GM21528 (cell line): ENCODE measurements at regions not wholly inside any gene's neighbourhood (a gene's known extent, or its start where the extent isn't known, plus 50 kb on each side); places are given as distances from the start of the nearest gene placed in this dataset.

Experiments
- ATAC-seq: cut with Tn5 transposase; IDR thresholded peaks from one replicate; pipeline ENCODE4 v1.9.1; 2021; ENCODE audit warnings: mild to moderate bottlenecking, moderate library complexity; ENCODE audit not compliant: unreplicated experiment, low FRiP score

GRCh38 chr21:27122686-27123085 lies 155.8 kb upstream of the ADAMTS5 start:
- no peak for ATAC-seq

GRCh38 chr21:27114111-27114510 lies 147.2 kb upstream of the ADAMTS5 start:
- ATAC-seq: no peak

- no peak for ATAC-seq
These were observed 145.3 kb upstream of the ADAMTS5 start for GRCh38 chr21:27112186-27112585.

- no peak for ATAC-seq
These were observed 144.1 kb upstream of the ADAMTS5 start for GRCh38 chr21:27110956-27111355.

GRCh38 chr21:27108701-27109100 lies 141.8 kb upstream of the ADAMTS5 start:
- ATAC-seq: no peak

- ATAC-seq: no peak
These were observed 141.3 kb upstream of the ADAMTS5 start for GRCh38 chr21:27108228-27108627.

GRCh38 chr21:27104846-27105431 lies 138.1 kb upstream of the ADAMTS5 start:
- no peak for ATAC-seq

GRCh38 chr21:27103768-27104167 lies 136.9 kb upstream of the ADAMTS5 start:
- no peak for ATAC-seq

GRCh38 chr21:27101523-27101922 lies 134.6 kb upstream of the ADAMTS5 start:
- ATAC-seq: no peak

- ATAC-seq: no peak
These were observed 127.5 kb upstream of the ADAMTS5 start for GRCh38 chr21:27094184-27094948.

- ATAC-seq: no peak
These were observed 119.7 kb upstream of the ADAMTS5 start for GRCh38 chr21:27086630-27087029.

GRCh38 chr21:27086186-27086585 lies 119.3 kb upstream of the ADAMTS5 start:
- no peak for ATAC-seq

- no peak for ATAC-seq
These were observed 118.5 kb upstream of the ADAMTS5 start for GRCh38 chr21:27085387-27085786.

- ATAC-seq: no peak
These were observed 116.3 kb upstream of the ADAMTS5 start for GRCh38 chr21:27083144-27083543.

- ATAC-seq: no peak
These were observed 115.6 kb upstream of the ADAMTS5 start for GRCh38 chr21:27082431-27083010.

GRCh38 chr21:27079636-27080240 lies 112.8 kb upstream of the ADAMTS5 start:
- no peak for ATAC-seq

- ATAC-seq: no peak
These were observed 112.0 kb upstream of the ADAMTS5 start for GRCh38 chr21:27078915-27079314.

GRCh38 chr21:27077501-27077900 lies 110.6 kb upstream of the ADAMTS5 start:
- ATAC-seq: no peak

GRCh38 chr21:27076025-27076424 lies 109.1 kb upstream of the ADAMTS5 start:
- ATAC-seq: no peak

GRCh38 chr21:27070861-27071670 lies 104.2 kb upstream of the ADAMTS5 start:
- no peak for ATAC-seq

GRCh38 chr21:27068811-27069210 lies 101.9 kb upstream of the ADAMTS5 start:
- no peak for ATAC-seq
